ENCODE measurements at regions not wholly inside any gene's neighbourhood (a gene's known extent, or its start where the extent isn't known, plus 50 kb on each side); places are given as distances from the start of the nearest gene placed in this dataset. TPM values are rescaled to one million over a fixed set of nuclear protein-coding genes. Genes with fewer than 3 reads are reported as not detected.
"Not testable (repeated sequence)": the region's sequence is repeated elsewhere in the genome, so short reads cannot be mapped to it uniquely, and the experiment has no call there.

DNA sequence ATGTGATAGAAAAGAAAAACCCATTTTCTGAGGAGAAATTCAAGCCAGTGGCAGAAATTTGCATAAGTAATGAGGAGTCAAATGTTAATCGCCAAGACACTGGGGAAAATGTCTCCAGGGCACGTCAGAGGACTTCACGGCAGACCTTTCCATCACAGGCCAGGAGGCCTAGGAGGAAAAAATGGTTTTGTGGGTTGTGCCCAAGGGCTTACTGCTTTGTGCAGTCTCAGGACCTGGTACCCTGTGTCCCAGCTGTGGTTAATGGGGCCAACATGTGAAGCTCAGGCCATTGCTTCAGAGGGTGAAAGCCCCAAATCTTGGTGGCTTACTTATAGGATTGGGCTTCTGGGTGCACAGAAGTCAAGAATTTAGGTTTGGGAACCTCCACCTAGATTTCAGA is 54.8 kb upstream of the ADAMTS2 start:
- no peak for DNase-seq (ENCODE audit: low spot score)
- 39% methylated on average over 3 of the region's 3 CpGs for WGBS
- TF ChIP-seq, protein P1, sequence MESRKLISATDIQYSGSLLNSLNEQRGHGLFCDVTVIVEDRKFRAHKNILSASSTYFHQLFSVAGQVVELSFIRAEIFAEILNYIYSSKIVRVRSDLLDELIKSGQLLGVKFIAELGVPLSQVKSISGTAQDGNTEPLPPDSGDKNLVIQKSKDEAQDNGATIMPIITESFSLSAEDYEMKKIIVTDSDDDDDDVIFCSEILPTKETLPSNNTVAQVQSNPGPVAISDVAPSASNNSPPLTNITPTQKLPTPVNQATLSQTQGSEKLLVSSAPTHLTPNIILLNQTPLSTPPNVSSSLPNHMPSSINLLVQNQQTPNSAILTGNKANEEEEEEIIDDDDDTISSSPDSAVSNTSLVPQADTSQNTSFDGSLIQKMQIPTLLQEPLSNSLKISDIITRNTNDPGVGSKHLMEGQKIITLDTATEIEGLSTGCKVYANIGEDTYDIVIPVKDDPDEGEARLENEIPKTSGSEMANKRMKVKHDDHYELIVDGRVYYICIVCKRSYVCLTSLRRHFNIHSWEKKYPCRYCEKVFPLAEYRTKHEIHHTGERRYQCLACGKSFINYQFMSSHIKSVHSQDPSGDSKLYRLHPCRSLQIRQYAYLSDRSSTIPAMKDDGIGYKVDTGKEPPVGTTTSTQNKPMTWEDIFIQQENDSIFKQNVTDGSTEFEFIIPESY (IDR thresholded peaks at IDR 0.05) = no peak
- no peak for TF ChIP-seq RXRA (IDR thresholded peaks at IDR 0.05)
- TF ChIP-seq FOXA1 (IDR thresholded peaks at IDR 0.05) = no peak
- no peak for TF ChIP-seq HNF4G (IDR thresholded peaks at IDR 0.05)
- TF ChIP-seq SP1 (IDR thresholded peaks at IDR 0.05) = no peak
- no peak for TF ChIP-seq RAD21 (IDR thresholded peaks at IDR 0.05)
- TF ChIP-seq YY1 (IDR thresholded peaks at IDR 0.05) = no peak
- no peaks in the 10 kb centered on the region for H3K36me3 ChIP-seq (ENCODE audit: control insufficient read depth in 4 of 4, insufficient read depth in 3 of 4, low read depth in 1 of 4, low read length in 3 of 4)
- H3K9me3 ChIP-seq (ENCODE audit: control insufficient read depth in 4 of 4, low read length in 3 of 4) = peaks cover 0 to 27% (median 11%) of the 10 kb centered on the region in 4 donors
- no peaks in the 10 kb centered on the region for H3K27me3 ChIP-seq (ENCODE audit: control insufficient read depth in 4 of 4, insufficient read depth in 4 of 4, low read length in 3 of 4)
- no peak overlapping the region for H3K4me3 ChIP-seq (ENCODE audit: low read depth in 1 of 3, low read length in 3 of 3)
- no peak overlapping the region for H3K27ac ChIP-seq (ENCODE audit: low read depth in 1 of 2, low read length in 2 of 2)
- H3K4me1 ChIP-seq (ENCODE audit: control insufficient read depth in 4 of 4, insufficient read depth in 4 of 4, low read length in 3 of 4) = no peaks in the 10 kb centered on the region
- no peak overlapping the region for H3K9ac ChIP-seq (ENCODE audit: low read depth in 1 of 2, low read length in 2 of 2)

DNA sequence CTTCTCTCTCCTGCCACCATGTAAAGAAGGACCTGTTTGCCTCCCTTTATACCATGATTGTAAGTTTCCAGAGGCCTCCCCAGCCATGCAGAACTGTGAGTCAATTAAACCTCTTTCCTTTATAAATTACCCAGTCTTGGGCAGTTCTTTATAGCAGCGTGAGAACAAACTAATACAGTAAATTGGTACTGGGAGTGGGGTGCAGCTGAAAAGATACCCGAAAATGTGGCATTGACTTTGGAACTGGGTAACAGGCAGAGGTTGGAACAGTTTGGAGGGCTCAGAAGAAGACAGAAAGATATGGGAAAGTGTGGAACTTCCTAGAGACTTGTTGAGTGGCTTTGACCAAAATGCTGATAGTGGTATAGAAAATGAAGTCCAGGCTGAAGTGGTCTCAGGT is 54.1 kb upstream of the ADAMTS2 start:
- DNase-seq (ENCODE audit: low spot score); H3K27me3 ChIP-seq (ENCODE audit: control insufficient read depth in 4 of 4, insufficient read depth in 4 of 4, low read length in 3 of 4); H3K4me3 ChIP-seq (ENCODE audit: low read depth in 1 of 3, low read length in 3 of 3); H3K27ac ChIP-seq (ENCODE audit: low read depth in 1 of 2, low read length in 2 of 2); H3K36me3 ChIP-seq (ENCODE audit: control insufficient read depth in 4 of 4, insufficient read depth in 3 of 4, low read depth in 1 of 4, low read length in 3 of 4); H3K9ac ChIP-seq (ENCODE audit: low read depth in 1 of 2, low read length in 2 of 2); H3K4me1 ChIP-seq (ENCODE audit: control insufficient read depth in 4 of 4, insufficient read depth in 4 of 4, low read length in 3 of 4): not testable (repeated sequence)
- H3K9me3 ChIP-seq (ENCODE audit: control insufficient read depth in 4 of 4, low read length in 3 of 4) = peaks cover 0 to 27% (median 11%) of the 10 kb centered on the region in 4 donors
- WGBS = 84% methylated on average over 2 of the region's 2 CpGs

DNA sequence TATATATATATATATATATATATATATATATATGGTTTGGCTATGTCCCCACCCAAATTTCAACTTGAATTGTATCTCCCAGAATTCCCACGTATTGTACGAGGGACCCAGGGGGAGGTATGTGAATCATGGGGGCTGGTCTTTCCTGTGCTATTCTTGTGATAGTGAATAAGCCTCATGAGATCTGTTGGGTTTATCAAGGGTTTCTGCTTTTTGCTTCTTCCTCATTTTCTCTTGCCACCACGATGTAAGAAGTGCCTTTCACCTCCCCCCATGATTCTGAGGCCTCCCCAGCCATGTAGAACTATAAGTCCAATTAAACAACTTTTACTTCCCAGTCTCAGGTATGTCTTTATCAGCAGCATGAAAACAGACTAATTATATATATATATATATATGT is 52.3 kb upstream of the ADAMTS2 start:
- H3K36me3 ChIP-seq (ENCODE audit: control insufficient read depth in 4 of 4, insufficient read depth in 3 of 4, low read depth in 1 of 4, low read length in 3 of 4) = no peaks in the 10 kb centered on the region
- TF ChIP-seq, protein P2, sequence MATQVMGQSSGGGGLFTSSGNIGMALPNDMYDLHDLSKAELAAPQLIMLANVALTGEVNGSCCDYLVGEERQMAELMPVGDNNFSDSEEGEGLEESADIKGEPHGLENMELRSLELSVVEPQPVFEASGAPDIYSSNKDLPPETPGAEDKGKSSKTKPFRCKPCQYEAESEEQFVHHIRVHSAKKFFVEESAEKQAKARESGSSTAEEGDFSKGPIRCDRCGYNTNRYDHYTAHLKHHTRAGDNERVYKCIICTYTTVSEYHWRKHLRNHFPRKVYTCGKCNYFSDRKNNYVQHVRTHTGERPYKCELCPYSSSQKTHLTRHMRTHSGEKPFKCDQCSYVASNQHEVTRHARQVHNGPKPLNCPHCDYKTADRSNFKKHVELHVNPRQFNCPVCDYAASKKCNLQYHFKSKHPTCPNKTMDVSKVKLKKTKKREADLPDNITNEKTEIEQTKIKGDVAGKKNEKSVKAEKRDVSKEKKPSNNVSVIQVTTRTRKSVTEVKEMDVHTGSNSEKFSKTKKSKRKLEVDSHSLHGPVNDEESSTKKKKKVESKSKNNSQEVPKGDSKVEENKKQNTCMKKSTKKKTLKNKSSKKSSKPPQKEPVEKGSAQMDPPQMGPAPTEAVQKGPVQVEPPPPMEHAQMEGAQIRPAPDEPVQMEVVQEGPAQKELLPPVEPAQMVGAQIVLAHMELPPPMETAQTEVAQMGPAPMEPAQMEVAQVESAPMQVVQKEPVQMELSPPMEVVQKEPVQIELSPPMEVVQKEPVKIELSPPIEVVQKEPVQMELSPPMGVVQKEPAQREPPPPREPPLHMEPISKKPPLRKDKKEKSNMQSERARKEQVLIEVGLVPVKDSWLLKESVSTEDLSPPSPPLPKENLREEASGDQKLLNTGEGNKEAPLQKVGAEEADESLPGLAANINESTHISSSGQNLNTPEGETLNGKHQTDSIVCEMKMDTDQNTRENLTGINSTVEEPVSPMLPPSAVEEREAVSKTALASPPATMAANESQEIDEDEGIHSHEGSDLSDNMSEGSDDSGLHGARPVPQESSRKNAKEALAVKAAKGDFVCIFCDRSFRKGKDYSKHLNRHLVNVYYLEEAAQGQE (IDR thresholded peaks at IDR 0.05) = no peak
- no peak for TF ChIP-seq YY1 (IDR thresholded peaks at IDR 0.05)
- no peak for TF ChIP-seq EGR1 (IDR thresholded peaks at IDR 0.05; ENCODE audit: low read depth in 2 of 2)
- TF ChIP-seq, protein P1 (IDR thresholded peaks at IDR 0.05) = no peak
- TF ChIP-seq FOXA1 (IDR thresholded peaks at IDR 0.05) = no peak
- 29% methylated on average over 3 of the region's 3 CpGs for WGBS

More for the DNA sequence above, 52.3 kb upstream of the ADAMTS2 start:
- no peaks in the 10 kb centered on the region for H3K27me3 ChIP-seq (ENCODE audit: control insufficient read depth in 4 of 4, insufficient read depth in 4 of 4, low read length in 3 of 4)
- H3K27ac ChIP-seq (ENCODE audit: low read depth in 1 of 2, low read length in 2 of 2) = no peak overlapping the region
- H3K9me3 ChIP-seq (ENCODE audit: control insufficient read depth in 4 of 4, low read length in 3 of 4) = peaks cover 0 to 31% (median 14%) of the 10 kb centered on the region in 4 donors
- no peak overlapping the region for H3K4me3 ChIP-seq (ENCODE audit: low read depth in 1 of 3, low read length in 3 of 3)
- no peaks in the 10 kb centered on the region for H3K4me1 ChIP-seq (ENCODE audit: control insufficient read depth in 4 of 4, insufficient read depth in 4 of 4, low read length in 3 of 4)
- no peak overlapping the region for H3K9ac ChIP-seq (ENCODE audit: low read depth in 1 of 2, low read length in 2 of 2)
- DNase-seq (ENCODE audit: low spot score) = no peak

Small RNA genes in the stretch of these regions (small RNA-seq; reads per million reads assigned to genes)
- not detected for gene RF00015

All from liver (tissue), 8 donors.